ENCODE measurements at regions not wholly inside any gene's neighbourhood (a gene's known extent, or its start where the extent isn't known, plus 50 kb on each side); places are given as distances from the start of the nearest gene placed in this dataset.

DNA sequence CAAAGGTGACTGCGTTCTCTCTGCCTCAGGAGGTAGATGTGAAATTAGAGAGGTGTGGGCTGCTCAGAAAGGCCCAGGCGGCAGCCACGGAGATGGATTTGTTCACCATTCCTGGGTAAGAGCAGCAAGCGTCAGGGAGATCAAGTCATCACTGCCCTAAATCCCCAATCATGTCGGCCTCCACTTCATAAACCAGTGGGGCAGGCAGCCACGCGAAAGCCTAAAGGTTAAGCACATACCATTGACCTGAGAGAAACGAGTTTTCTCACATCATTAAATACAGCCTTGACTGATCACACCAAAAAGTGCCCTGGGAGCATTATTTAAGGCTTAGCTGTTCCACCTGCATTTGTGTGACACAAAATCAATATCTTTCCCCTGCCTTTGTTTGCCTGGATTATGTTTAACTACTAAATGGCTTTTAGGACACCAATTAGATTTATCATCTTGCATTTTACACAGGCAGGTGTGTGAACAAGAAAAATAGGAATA, 50.7 kb upstream of the FOXB1 start:
- peaks cover 0 to 8% (median 3%) of the 10 kb centered on the region in 4 experiments for H3K4me1 ChIP-seq (ENCODE audit: control extremely low read depth in 1 of 4, control insufficient read depth in 4 of 4, insufficient read depth in 4 of 4, low read length in 3 of 4)
- POLR2A ChIA-PET = no interaction called here
- CTCF ChIA-PET = no interaction called here

DNA sequence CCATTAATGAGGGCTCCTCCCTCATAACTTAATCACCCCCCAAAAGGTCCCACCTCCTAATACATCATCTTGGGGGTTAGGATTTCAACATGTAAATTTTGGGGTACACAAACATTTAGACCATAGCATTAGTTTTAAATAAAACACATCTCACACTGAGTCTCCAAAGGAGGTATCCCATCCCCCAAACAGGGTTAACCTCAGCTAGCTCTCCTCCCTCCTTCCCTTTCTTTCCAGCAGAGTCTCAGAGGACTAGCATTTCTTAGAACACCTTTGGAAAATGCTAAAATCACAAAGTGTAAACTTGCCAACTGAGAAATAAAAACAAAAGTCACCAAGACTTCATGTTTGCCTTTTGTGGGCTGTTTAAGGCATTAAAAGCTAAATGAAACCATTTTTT, 51.2 kb upstream of the FOXB1 start:
- Histone ChIP-seq H3K9me3 (ENCODE audit: control extremely low read depth in 1 of 5, control insufficient read depth in 4 of 5, insufficient read depth in 2 of 5, low read depth in 1 of 5, low read length in 4 of 5) (peaks cover 0 to 17% (median 4%) of the 10 kb centered on the region in 5 experiments), H3K4me3 (ENCODE audit: control insufficient read depth in 1 of 7, extremely low read depth in 1 of 7, insufficient read depth in 4 of 7, low read depth in 2 of 7, low read length in 6 of 7) (no peak overlapping the region), H3K4me1 (ENCODE audit: control extremely low read depth in 1 of 4, control insufficient read depth in 4 of 4, insufficient read depth in 4 of 4, low read length in 3 of 4) (peaks cover 0 to 8% (median 3%) of the 10 kb centered on the region in 4 experiments), H3K27me3 (replicated peaks in 2 of 5; ENCODE audit: control insufficient read depth in 4 of 5, insufficient read depth in 5 of 5, low read length in 4 of 5) (no peaks in the 10 kb centered on the region), H3K27ac (ENCODE audit: insufficient read depth in 1 of 2, low read depth in 1 of 2, low read length in 2 of 2, poor library complexity in 1 of 2, severe bottlenecking in 2 of 2) (no peak overlapping the region), H3K36me3 (ENCODE audit: control insufficient read depth in 4 of 4, insufficient read depth in 4 of 4, low read length in 3 of 4) (no peaks in the 10 kb centered on the region)
- no peak for DNase-seq
- CTCF ChIA-PET = no interaction called here
- POLR2A ChIA-PET = no interaction called here

More for the DNA sequence above, 50.7 kb upstream of the FOXB1 start:
- H3K4me3 ChIP-seq (ENCODE audit: control insufficient read depth in 1 of 7, extremely low read depth in 1 of 7, insufficient read depth in 4 of 7, low read depth in 2 of 7, low read length in 6 of 7) = no peak overlapping the region
- no peak for DNase-seq
- WGBS (ENCODE audit: insufficient coverage) = 80% methylated on average over 8 of the region's 8 CpGs
- no peaks in the 10 kb centered on the region for H3K27me3 ChIP-seq (replicated peaks in 2 of 5; ENCODE audit: control insufficient read depth in 4 of 5, insufficient read depth in 5 of 5, low read length in 4 of 5)
- H3K27ac ChIP-seq (ENCODE audit: insufficient read depth in 1 of 2, low read depth in 1 of 2, low read length in 2 of 2, poor library complexity in 1 of 2, severe bottlenecking in 2 of 2) = no peak overlapping the region
- H3K36me3 ChIP-seq (ENCODE audit: control insufficient read depth in 4 of 4, insufficient read depth in 4 of 4, low read length in 3 of 4) = no peaks in the 10 kb centered on the region
- peaks cover 0 to 22% (median 4%) of the 10 kb centered on the region in 5 experiments for H3K9me3 ChIP-seq (ENCODE audit: control extremely low read depth in 1 of 5, control insufficient read depth in 4 of 5, insufficient read depth in 2 of 5, low read depth in 1 of 5, low read length in 4 of 5)

DNA sequence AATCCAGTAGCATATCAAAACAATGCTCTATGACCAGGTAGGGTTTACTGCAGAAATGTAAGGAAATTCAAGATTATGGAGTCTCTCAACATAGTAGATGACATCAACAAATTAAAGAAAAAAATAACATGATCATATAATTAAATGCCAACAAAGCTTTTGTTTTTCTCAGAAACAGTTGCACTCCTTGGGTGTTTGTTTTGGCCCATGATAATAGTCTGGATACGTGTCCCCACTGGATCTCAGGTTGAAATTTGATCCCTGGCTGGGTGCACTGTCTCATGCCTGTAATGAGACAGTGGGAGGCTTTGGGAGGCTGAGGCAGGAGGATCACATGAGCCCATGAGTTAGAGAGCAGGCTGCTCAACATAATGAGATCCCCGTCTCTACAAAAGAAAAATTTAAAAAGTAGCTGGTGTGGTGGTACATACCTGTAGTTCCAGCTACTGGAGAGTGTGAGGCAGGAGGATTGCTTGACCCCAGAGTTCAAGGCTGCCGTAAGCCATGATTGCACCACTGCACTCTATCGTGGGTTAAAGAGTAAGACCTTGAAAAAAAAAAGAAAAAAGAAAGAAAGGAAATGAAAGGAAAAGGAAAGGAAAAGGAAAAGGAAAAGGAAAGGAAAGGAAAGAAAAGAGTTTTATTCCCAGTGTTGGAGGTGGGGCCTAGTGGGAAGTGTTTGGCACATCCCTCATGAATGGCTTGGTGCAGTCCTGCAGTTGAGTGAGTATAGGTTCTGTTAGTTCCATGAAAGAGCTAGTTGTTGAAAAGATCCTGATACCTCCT, 53.3 kb upstream of the FOXB1 start:
- CTCF ChIA-PET = no interaction called here
- peaks cover 0 to 5% (median 2%) of the 10 kb centered on the region in 5 experiments for H3K9me3 ChIP-seq (ENCODE audit: control extremely low read depth in 1 of 5, control insufficient read depth in 4 of 5, insufficient read depth in 2 of 5, low read depth in 1 of 5, low read length in 4 of 5)
- no peak for DNase-seq
- H3K4me3 ChIP-seq (ENCODE audit: control insufficient read depth in 1 of 7, extremely low read depth in 1 of 7, insufficient read depth in 4 of 7, low read depth in 2 of 7, low read length in 6 of 7) = no peak overlapping the region
- H3K4me1 ChIP-seq (ENCODE audit: control extremely low read depth in 1 of 4, control insufficient read depth in 4 of 4, insufficient read depth in 4 of 4, low read length in 3 of 4) = peaks cover 0 to 8% (median 3%) of the 10 kb centered on the region in 4 experiments
- POLR2A ChIA-PET = no interaction called here
- 97% methylated on average over 4 of the region's 4 CpGs for WGBS (ENCODE audit: insufficient coverage)
- H3K27me3 ChIP-seq (replicated peaks in 2 of 5; ENCODE audit: control insufficient read depth in 4 of 5, insufficient read depth in 5 of 5, low read length in 4 of 5) = no peaks in the 10 kb centered on the region
- H3K36me3 ChIP-seq (ENCODE audit: control insufficient read depth in 4 of 4, insufficient read depth in 4 of 4, low read length in 3 of 4) = no peaks in the 10 kb centered on the region
- H3K27ac ChIP-seq (ENCODE audit: insufficient read depth in 1 of 2, low read depth in 1 of 2, low read length in 2 of 2, poor library complexity in 1 of 2, severe bottlenecking in 2 of 2) = no peak overlapping the region

DNA sequence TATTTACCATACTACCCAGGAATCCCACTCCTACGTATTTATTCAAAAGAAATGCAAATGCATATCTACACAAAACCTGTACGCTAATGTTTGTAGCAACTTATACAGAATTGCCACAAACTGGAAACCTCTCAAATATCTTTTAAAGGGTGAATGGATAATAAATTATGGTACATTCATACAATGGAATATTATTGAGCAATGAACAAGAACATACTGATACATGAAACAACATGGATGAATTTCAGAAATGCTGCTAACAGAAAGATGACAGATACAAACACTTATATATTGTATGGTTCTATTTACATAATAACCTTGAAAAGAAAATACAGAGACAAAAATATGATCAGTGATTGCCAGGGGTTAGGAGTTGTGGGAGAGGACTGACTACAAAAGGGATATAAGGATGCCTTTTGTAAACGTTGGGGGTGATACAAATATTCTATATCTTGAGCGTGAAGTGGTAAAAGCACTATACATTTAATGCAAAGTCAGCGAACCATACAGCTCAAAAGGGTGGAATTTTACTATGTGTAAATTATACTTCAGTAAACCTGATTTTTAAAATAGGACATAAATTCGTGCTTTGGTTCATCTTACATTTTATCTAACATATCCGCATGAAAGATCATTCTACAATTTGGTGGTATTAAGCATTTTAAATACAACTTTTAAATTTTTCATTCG, 55.0 kb upstream of the FOXB1 start:
- CTCF ChIA-PET = interaction anchor here (0.6 kb wide), 2 partner anchors 192 to 1914 kb away, joined by 3 read pairs; no protein-coding TSS in a partner anchor
- POLR2A ChIA-PET = no interaction called here
- Histone ChIP-seq H3K4me3 (ENCODE audit: control insufficient read depth in 1 of 7, extremely low read depth in 1 of 7, insufficient read depth in 4 of 7, low read depth in 2 of 7, low read length in 6 of 7) (no peak overlapping the region), H3K9me3 (ENCODE audit: control extremely low read depth in 1 of 5, control insufficient read depth in 4 of 5, insufficient read depth in 2 of 5, low read depth in 1 of 5, low read length in 4 of 5) (no peaks in the 10 kb centered on the region), H3K27me3 (replicated peaks in 2 of 5; ENCODE audit: control insufficient read depth in 4 of 5, insufficient read depth in 5 of 5, low read length in 4 of 5) (no peaks in the 10 kb centered on the region), H3K36me3 (ENCODE audit: control insufficient read depth in 4 of 4, insufficient read depth in 4 of 4, low read length in 3 of 4) (no peaks in the 10 kb centered on the region), H3K27ac (ENCODE audit: insufficient read depth in 1 of 2, low read depth in 1 of 2, low read length in 2 of 2, poor library complexity in 1 of 2, severe bottlenecking in 2 of 2) (no peak overlapping the region), H3K4me1 (ENCODE audit: control extremely low read depth in 1 of 4, control insufficient read depth in 4 of 4, insufficient read depth in 4 of 4, low read length in 3 of 4) (peaks cover 0 to 8% (median 3%) of the 10 kb centered on the region in 4 experiments)
- DNase-seq = no peak
- WGBS (ENCODE audit: insufficient coverage) = no CpG with 5 or more reads among the region's 8 CpGs

DNA sequence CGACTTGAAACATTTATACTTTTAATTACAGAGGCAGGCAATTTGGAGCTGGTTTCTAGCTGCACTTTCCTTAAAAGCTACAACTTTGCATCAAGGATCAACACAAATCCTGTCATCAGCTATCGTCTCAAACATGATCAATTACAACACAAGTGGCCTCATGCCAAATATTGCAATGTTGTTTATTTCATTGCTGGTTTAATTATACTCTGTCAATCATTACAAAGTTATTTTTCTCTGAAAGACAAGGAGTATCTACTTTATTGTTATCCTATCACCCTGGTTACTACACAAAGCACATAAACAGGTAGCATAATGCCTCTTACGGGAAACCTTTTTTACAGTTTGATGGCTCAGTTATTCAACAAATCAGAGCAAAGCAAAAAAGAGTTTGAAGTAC, 58.0 kb upstream of the FOXB1 start:
- H3K27me3 ChIP-seq (replicated peaks in 2 of 5; ENCODE audit: control insufficient read depth in 4 of 5, insufficient read depth in 5 of 5, low read length in 4 of 5) = no peaks in the 10 kb centered on the region
- peaks cover 0 to 8% (median 3%) of the 10 kb centered on the region in 4 experiments for H3K4me1 ChIP-seq (ENCODE audit: control extremely low read depth in 1 of 4, control insufficient read depth in 4 of 4, insufficient read depth in 4 of 4, low read length in 3 of 4)
- ChIA-PET POLR2A (no interaction called here), CTCF (interaction anchor here (0.9 kb wide), 1 partner anchor 29 kb away, joined by 3 read pairs; no protein-coding TSS in a partner anchor)
- no peak for DNase-seq
- H3K36me3 ChIP-seq (ENCODE audit: control insufficient read depth in 4 of 4, insufficient read depth in 4 of 4, low read length in 3 of 4) = no peaks in the 10 kb centered on the region
- no peaks in the 10 kb centered on the region for H3K9me3 ChIP-seq (ENCODE audit: control extremely low read depth in 1 of 5, control insufficient read depth in 4 of 5, insufficient read depth in 2 of 5, low read depth in 1 of 5, low read length in 4 of 5)
- no peak overlapping the region for H3K4me3 ChIP-seq (ENCODE audit: control insufficient read depth in 1 of 7, extremely low read depth in 1 of 7, insufficient read depth in 4 of 7, low read depth in 2 of 7, low read length in 6 of 7)
- WGBS (ENCODE audit: insufficient coverage) = 100% methylated on average over 1 of the region's 3 CpGs
- no peak overlapping the region for H3K27ac ChIP-seq (ENCODE audit: insufficient read depth in 1 of 2, low read depth in 1 of 2, low read length in 2 of 2, poor library complexity in 1 of 2, severe bottlenecking in 2 of 2)

DNA sequence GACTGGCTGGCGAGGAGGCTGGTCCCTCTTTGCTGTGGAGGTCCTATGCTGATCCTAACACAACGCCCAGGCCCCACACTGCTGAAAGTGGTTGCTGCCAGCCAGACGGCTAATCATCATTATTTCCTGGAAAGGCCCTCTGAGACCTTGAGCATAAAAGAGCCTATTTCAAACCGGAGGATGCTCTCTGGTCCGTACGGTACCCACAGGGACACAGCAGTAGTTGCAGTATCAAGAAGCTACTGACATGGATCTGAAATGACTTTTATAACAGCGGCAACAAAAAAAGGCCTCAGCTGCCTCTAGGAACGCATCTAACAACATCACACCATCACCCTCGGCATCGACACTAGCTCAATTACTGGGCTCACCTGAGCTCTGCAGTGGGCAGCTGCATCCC, 59.1 kb upstream of the FOXB1 start:
- no peak for DNase-seq
- CTCF ChIA-PET = interaction anchor here (1.1 kb wide), 1 partner anchor 29 kb away, joined by 3 read pairs; no protein-coding TSS in a partner anchor
- POLR2A ChIA-PET = no interaction called here
- Histone ChIP-seq H3K4me3 (ENCODE audit: control insufficient read depth in 1 of 7, extremely low read depth in 1 of 7, insufficient read depth in 4 of 7, low read depth in 2 of 7, low read length in 6 of 7) (no peak overlapping the region), H3K36me3 (ENCODE audit: control insufficient read depth in 4 of 4, insufficient read depth in 4 of 4, low read length in 3 of 4) (no peaks in the 10 kb centered on the region), H3K9me3 (ENCODE audit: control extremely low read depth in 1 of 5, control insufficient read depth in 4 of 5, insufficient read depth in 2 of 5, low read depth in 1 of 5, low read length in 4 of 5) (no peaks in the 10 kb centered on the region), H3K4me1 (ENCODE audit: control extremely low read depth in 1 of 4, control insufficient read depth in 4 of 4, insufficient read depth in 4 of 4, low read length in 3 of 4) (peaks cover 0 to 8% (median 3%) of the 10 kb centered on the region in 4 experiments), H3K27ac (ENCODE audit: insufficient read depth in 1 of 2, low read depth in 1 of 2, low read length in 2 of 2, poor library complexity in 1 of 2, severe bottlenecking in 2 of 2) (no peak overlapping the region), H3K27me3 (replicated peaks in 2 of 5; ENCODE audit: control insufficient read depth in 4 of 5, insufficient read depth in 5 of 5, low read length in 4 of 5) (no peaks in the 10 kb centered on the region)
- WGBS (ENCODE audit: insufficient coverage) = 97% methylated on average over 10 of the region's 10 CpGs

DNA sequence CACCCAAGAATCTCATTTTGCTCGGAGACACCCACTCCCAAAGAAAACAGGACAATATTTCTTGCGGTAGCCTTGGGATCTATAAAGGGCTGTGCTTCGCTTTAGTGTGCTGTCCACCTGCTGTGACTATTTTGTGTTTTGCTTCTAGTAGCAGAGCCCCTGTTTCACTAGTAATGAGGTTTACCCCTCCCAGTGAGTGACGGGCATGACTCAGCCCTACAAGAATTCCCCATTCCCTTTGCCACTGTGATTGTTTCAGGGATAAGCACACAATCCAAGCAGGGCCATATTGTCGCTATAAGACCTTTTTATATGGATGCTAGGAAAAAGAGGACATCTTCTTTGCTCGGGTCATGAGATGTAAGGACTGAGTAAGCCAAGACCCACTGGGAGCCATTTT, 62.5 kb upstream of the FOXB1 start:
- Histone ChIP-seq H3K4me3 (ENCODE audit: control insufficient read depth in 1 of 7, extremely low read depth in 1 of 7, insufficient read depth in 4 of 7, low read depth in 2 of 7, low read length in 6 of 7) (no peak overlapping the region), H3K4me1 (ENCODE audit: control extremely low read depth in 1 of 4, control insufficient read depth in 4 of 4, insufficient read depth in 4 of 4, low read length in 3 of 4) (no peaks in the 10 kb centered on the region), H3K27me3 (replicated peaks in 2 of 5; ENCODE audit: control insufficient read depth in 4 of 5, insufficient read depth in 5 of 5, low read length in 4 of 5) (no peaks in the 10 kb centered on the region), H3K27ac (ENCODE audit: insufficient read depth in 1 of 2, low read depth in 1 of 2, low read length in 2 of 2, poor library complexity in 1 of 2, severe bottlenecking in 2 of 2) (no peak overlapping the region), H3K9me3 (ENCODE audit: control extremely low read depth in 1 of 5, control insufficient read depth in 4 of 5, insufficient read depth in 2 of 5, low read depth in 1 of 5, low read length in 4 of 5) (no peaks in the 10 kb centered on the region), H3K36me3 (ENCODE audit: control insufficient read depth in 4 of 4, insufficient read depth in 4 of 4, low read length in 3 of 4) (no peaks in the 10 kb centered on the region)
- WGBS (ENCODE audit: insufficient coverage) = 100% methylated on average over 3 of the region's 6 CpGs
- ChIA-PET POLR2A (no interaction called here), CTCF (no interaction called here)
- no peak for DNase-seq

Measured in common myeloid progenitor, CD34-positive (primary cell).